Mucosa of descending colon (tissue), 3 donors: ENCODE measurements at regions not wholly inside any gene's neighbourhood (a gene's known extent, or its start where the extent isn't known, plus 50 kb on each side); places are given as distances from the start of the nearest gene placed in this dataset.

ENCODE experiments used
- ATAC-seq: fragments of 200-7000 bp; cut with Tn5 transposase; one replicate; pipeline ENCODE4 v1.9.1; 2020; ENCODE audit warnings: mild to moderate bottlenecking, moderate library complexity
- DNase-seq, 3 donors: peaks; one replicate each; pipeline ENCODE4 v3.0.0-alpha.2; 2020
- H3K36me3 ChIP-seq: fragments of 200-600 bp; one replicate; pipeline ENCODE4 v1.8.0; 2021; ENCODE audit warnings: low read depth, mild to moderate bottlenecking
- H3K4me1 ChIP-seq: fragments of 200-600 bp; one replicate; pipeline ENCODE4 v1.8.0; 2021; ENCODE audit warnings: low read depth, mild to moderate bottlenecking
- H3K4me3 ChIP-seq: fragments of 200-600 bp; one replicate; pipeline ENCODE4 v1.8.0; 2021; ENCODE audit warnings: mild to moderate bottlenecking
- H3K9me3 ChIP-seq: fragments of 200-600 bp; one replicate; pipeline ENCODE4 v1.8.0; 2021; ENCODE audit warnings: mild to moderate bottlenecking
- CTCF ChIP-seq: fragments of 200-600 bp; IDR thresholded peaks from one replicate; pipeline ENCODE4 v1.8.0; 2022; ENCODE audit warnings: antibody characterized with exemption, mild to moderate bottlenecking
- intact Hi-C, 2 donors: fragments of 100-400 bp; cut with DNase I in 1 of 2; cut with micrococcal nuclease in 1 of 2; formaldehyde crosslinking; loops; one replicate each; pipeline versions ENCODE4 v1.11.0 to v1.11.1; 2022; cut with DNase I, micrococcal nuclease
- donor health status: DM: no; HTN: no; CAD: no; lungs with moderate emphysema.
- donor health status: DM: no; HTN: no; CAD: no.
- donor health status: DM: no; HTN: yes; CAD: no.

- intact Hi-C loops, result no loop called here
- H3K36me3 ChIP-seq, result no peaks in the 10 kb centered on the region
- H3K4me3 ChIP-seq, result no peak overlapping the region
- TF ChIP-seq CTCF, result no peak
- DNase-seq, result no peak
- H3K4me1 ChIP-seq, result no peaks in the 10 kb centered on the region
- no peaks in the 10 kb centered on the region for H3K9me3 ChIP-seq
- ATAC-seq, result no peak
Measured at GRCh38 chr17:79478051-79478461, 132.8 kb downstream of the RBFOX3 start.

GRCh38 chr17:79476074-79476652 is 134.7 kb downstream of the RBFOX3 start:
- no peak for TF ChIP-seq CTCF
- intact Hi-C loops, result no loop called here
- ATAC-seq (no peak), DNase-seq (no peak)
- Histone ChIP-seq H3K9me3 (no peaks in the 10 kb centered on the region), H3K4me1 (no peaks in the 10 kb centered on the region), H3K36me3 (no peaks in the 10 kb centered on the region), H3K4me3 (no peak overlapping the region)

- TF ChIP-seq CTCF, result no peak
- ATAC-seq (no peak), DNase-seq (no peak)
- H3K4me1 ChIP-seq, result no peaks in the 10 kb centered on the region
- H3K36me3 ChIP-seq, result no peaks in the 10 kb centered on the region
- no peak overlapping the region for H3K4me3 ChIP-seq
- intact Hi-C loops, result no loop called here
- H3K9me3 ChIP-seq, result no peaks in the 10 kb centered on the region
Measured at GRCh38 chr17:79473876-79474440, 136.9 kb downstream of the RBFOX3 start.

- DNase-seq (peak in 1 of 3 donors; percentile 27), ATAC-seq (peak; percentile 77)
- Histone ChIP-seq H3K9me3 (no peaks in the 10 kb centered on the region), H3K36me3 (no peaks in the 10 kb centered on the region), H3K4me1 (no peaks in the 10 kb centered on the region), H3K4me3 (no peak overlapping the region)
- no peak for TF ChIP-seq CTCF
- intact Hi-C loops, result no loop called here
Measured at GRCh38 chr17:79473111-79473875, 137.6 kb downstream of the RBFOX3 start.

GRCh38 chr17:79470754-79471153 is 140.1 kb downstream of the RBFOX3 start:
- Histone ChIP-seq H3K36me3 (no peaks in the 10 kb centered on the region), H3K4me3 (no peak overlapping the region), H3K9me3 (no peaks in the 10 kb centered on the region), H3K4me1 (no peaks in the 10 kb centered on the region)
- intact Hi-C loops, result no loop called here
- ATAC-seq (no peak), DNase-seq (no peak)
- TF ChIP-seq CTCF, result no peak
